ENCODE measurements at regions not wholly inside any gene's neighbourhood (a gene's known extent, or its start where the extent isn't known, plus 50 kb on each side); places are given as distances from the start of the nearest gene placed in this dataset.

DNA sequence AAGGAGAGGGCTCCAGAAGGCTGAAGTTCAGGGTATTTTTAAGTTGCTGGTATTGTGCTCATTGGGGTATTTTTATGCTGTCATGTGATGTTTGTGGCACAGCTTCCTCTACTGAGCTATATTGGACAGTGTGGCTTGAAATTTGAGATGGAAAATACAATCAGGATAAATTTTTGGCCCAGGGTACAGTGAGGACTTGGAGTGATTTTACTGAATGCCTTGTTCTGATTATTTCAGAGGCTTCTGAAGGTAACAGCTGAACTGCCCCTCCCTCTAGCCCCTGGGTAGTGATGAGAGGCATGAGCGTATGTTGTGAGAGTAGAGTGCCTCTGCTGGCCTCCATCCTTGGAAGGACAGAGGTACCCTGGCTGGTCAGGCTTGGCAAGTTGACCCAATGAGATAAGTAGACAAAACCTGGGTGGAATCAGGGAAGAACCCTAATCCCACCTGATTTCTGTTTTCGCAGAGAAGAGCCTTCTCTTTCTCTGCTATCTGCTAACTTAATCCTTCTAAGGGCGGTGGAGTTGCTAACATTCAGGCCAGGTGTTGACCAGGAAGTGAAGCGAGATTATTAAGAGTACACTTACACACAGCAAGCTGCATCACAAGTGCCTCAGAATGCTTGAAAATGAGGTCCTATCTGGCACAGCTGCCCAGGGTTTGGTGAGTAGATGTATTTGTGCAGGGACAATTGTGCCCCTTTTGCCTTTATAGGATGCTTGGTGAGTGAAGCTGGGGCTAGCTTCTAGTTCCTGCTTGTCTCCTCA, 98.1 kb upstream of the CLSTN2 start:
- TF ChIP-seq, protein P1, sequence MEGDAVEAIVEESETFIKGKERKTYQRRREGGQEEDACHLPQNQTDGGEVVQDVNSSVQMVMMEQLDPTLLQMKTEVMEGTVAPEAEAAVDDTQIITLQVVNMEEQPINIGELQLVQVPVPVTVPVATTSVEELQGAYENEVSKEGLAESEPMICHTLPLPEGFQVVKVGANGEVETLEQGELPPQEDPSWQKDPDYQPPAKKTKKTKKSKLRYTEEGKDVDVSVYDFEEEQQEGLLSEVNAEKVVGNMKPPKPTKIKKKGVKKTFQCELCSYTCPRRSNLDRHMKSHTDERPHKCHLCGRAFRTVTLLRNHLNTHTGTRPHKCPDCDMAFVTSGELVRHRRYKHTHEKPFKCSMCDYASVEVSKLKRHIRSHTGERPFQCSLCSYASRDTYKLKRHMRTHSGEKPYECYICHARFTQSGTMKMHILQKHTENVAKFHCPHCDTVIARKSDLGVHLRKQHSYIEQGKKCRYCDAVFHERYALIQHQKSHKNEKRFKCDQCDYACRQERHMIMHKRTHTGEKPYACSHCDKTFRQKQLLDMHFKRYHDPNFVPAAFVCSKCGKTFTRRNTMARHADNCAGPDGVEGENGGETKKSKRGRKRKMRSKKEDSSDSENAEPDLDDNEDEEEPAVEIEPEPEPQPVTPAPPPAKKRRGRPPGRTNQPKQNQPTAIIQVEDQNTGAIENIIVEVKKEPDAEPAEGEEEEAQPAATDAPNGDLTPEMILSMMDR (IDR thresholded peaks at IDR 0.05): no peak
- no peak for TF ChIP-seq POLR2A (IDR thresholded peaks at IDR 0.05)

All from tibial nerve (tissue), 3 donors.